ENCODE measurements at regions not wholly inside any gene's neighbourhood (a gene's known extent, or its start where the extent isn't known, plus 50 kb on each side); places are given as distances from the start of the nearest gene placed in this dataset.

DNA sequence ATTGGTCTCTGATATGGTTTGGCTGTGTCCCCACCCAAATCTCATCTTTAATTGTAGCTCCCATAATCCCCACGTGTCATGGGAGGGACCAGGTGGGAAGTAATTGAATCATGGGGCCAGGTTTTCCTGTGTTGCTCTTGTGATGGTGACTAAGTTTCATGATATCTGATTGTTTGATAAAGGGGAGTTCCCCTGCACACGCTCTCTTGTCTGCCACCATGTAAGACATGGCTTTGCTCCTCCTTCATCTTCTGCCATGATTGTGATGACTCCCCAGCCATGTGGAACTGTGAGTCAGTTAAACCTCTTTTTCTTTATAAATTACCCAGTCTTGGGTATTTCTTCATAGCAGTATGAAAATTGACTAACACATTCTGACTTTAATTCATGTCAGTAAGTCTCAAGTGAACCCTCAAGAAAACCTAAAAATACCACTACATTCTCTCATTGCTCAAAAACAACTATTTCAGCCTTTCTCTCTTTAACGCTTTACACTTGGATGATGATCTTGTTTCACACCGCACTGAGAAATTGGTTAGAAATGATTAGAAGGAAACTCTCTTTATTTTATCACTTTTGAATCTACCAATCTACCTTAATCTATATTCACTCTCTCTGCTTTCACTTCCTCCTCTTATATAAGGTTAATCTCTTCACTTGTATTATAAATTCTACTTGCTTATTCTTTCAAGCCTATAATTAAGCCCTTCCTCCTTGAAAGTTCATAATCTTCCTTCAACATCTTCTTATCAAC, 110.1 kb downstream of the GALR1 start:
- TF ChIP-seq, protein P1, sequence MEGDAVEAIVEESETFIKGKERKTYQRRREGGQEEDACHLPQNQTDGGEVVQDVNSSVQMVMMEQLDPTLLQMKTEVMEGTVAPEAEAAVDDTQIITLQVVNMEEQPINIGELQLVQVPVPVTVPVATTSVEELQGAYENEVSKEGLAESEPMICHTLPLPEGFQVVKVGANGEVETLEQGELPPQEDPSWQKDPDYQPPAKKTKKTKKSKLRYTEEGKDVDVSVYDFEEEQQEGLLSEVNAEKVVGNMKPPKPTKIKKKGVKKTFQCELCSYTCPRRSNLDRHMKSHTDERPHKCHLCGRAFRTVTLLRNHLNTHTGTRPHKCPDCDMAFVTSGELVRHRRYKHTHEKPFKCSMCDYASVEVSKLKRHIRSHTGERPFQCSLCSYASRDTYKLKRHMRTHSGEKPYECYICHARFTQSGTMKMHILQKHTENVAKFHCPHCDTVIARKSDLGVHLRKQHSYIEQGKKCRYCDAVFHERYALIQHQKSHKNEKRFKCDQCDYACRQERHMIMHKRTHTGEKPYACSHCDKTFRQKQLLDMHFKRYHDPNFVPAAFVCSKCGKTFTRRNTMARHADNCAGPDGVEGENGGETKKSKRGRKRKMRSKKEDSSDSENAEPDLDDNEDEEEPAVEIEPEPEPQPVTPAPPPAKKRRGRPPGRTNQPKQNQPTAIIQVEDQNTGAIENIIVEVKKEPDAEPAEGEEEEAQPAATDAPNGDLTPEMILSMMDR (IDR thresholded peaks at IDR 0.05) = no peak
- no peak for TF ChIP-seq POLR2AphosphoS5 (IDR thresholded peaks at IDR 0.05)
